MM.1S (cell line): ENCODE measurements at regions not wholly inside any gene's neighbourhood (a gene's known extent, or its start where the extent isn't known, plus 50 kb on each side); places are given as distances from the start of the nearest gene placed in this dataset.

Source experiments
- DNase-seq: peaks from one replicate; pipeline ENCODE4 v3.0.0-alpha.2; 2015
- H2AFZ ChIP-seq: fragments of 300-600 bp; sonication (generic); 2 replicates; pipeline ENCODE4 v1.6.0; 2016; ENCODE audit warnings: antibody characterized with exemption, low read length
- H3F3A ChIP-seq: fragments of 300-600 bp; sonication (generic); 2 replicates; pipeline ENCODE4 v1.6.1; 2016; ENCODE audit warnings: mild to moderate bottlenecking, antibody characterized with exemption, low read length, moderate library complexity, mixed read lengths; ENCODE audit not compliant: insufficient read depth
- H3K27ac ChIP-seq: fragments of 300-600 bp; sonication (generic); 2 replicates; pipeline ENCODE4 v1.5.1; 2016; ENCODE audit warnings: mild to moderate bottlenecking, low read length
- H3K27me3 ChIP-seq: fragments of 300-600 bp; sonication (generic); replicated peaks from 2 replicates; pipeline ENCODE4 v1.6.0; 2016; ENCODE audit warnings: low read length; ENCODE audit not compliant: insufficient read depth
- H3K36me3 ChIP-seq: fragments of 300-600 bp; sonication (generic); replicated peaks from 2 replicates; pipeline ENCODE4 v1.6.1; 2016; ENCODE audit warnings: mild to moderate bottlenecking, low read length, mixed read lengths; ENCODE audit not compliant: insufficient read depth
- H3K4me1 ChIP-seq: fragments of 300-600 bp; sonication (generic); 2 replicates; pipeline ENCODE4 v1.6.1; 2016; ENCODE audit warnings: low read length, mixed read lengths
- H3K4me2 ChIP-seq: fragments of 300-600 bp; sonication (generic); 2 replicates; pipeline ENCODE4 v1.6.0; 2016; ENCODE audit warnings: low read depth, low read length
- H3K4me3 ChIP-seq: fragments of 300-600 bp; sonication (generic); 2 replicates; pipeline ENCODE4 v1.5.1; 2016; ENCODE audit warnings: low read length, mixed read lengths
- H3K79me2 ChIP-seq: fragments of 300-600 bp; sonication (generic); 2 replicates; pipeline ENCODE4 v1.6.1; 2016; ENCODE audit warnings: mixed run types, low read length, mixed read lengths
- H3K9ac ChIP-seq: fragments of 300-600 bp; sonication (generic); 2 replicates; pipeline ENCODE4 v1.6.1; 2016; ENCODE audit warnings: low read length, mixed read lengths
- H3K9me2 ChIP-seq: fragments of 300-600 bp; sonication (generic); replicated peaks from 2 replicates; pipeline ENCODE4 v1.6.1; 2016; ENCODE audit warnings: mild to moderate bottlenecking, low read length, mixed read lengths; ENCODE audit not compliant: insufficient read depth
- H3K9me3 ChIP-seq: fragments of 300-600 bp; sonication (generic); replicated peaks from 2 replicates; pipeline ENCODE4 v1.6.1; 2016; ENCODE audit warnings: mild to moderate bottlenecking, low read length, mixed read lengths; ENCODE audit not compliant: insufficient read depth
- H4K20me1 ChIP-seq: fragments of 300-600 bp; sonication (generic); 2 replicates; pipeline ENCODE4 v1.6.1; 2016; ENCODE audit warnings: mild to moderate bottlenecking, low read length, moderate library complexity, mixed read lengths; ENCODE audit not compliant: insufficient read depth
- CTCF ChIP-seq: fragments of 300-600 bp; sonication (generic); IDR thresholded peaks from 2 replicates; pipeline ENCODE4 v1.5.1; 2016; ENCODE audit warnings: antibody characterized with exemption, low read length, mixed read lengths
- EZH2 ChIP-seq: fragments of 300-600 bp; sonication (generic); optimal IDR thresholded peaks from 2 replicates; pipeline ENCODE3; 2017; ENCODE audit warnings: low read depth, mild to moderate bottlenecking, antibody characterized with exemption, low read length, mixed read lengths
- EZH2phosphoT487 ChIP-seq: fragments of 300-600 bp; sonication (generic); IDR thresholded peaks from 2 replicates; pipeline ENCODE4 v1.6.1; 2018; ENCODE audit warnings: antibody characterized with exemption, low read length

GRCh38 chr12:34395056-34396005 lies 373.0 kb downstream of the ALG10 start:
- Histone ChIP-seq H3K9me3 (no peaks in the 10 kb centered on the region), H3K79me2 (no peaks in the 10 kb centered on the region), H2AFZ (no peak overlapping the region), H3K27ac (no peak overlapping the region), H3F3A (no peaks in the 10 kb centered on the region), H3K4me1 (no peaks in the 10 kb centered on the region), H3K27me3 (no peaks in the 10 kb centered on the region), H3K4me2 (no peak overlapping the region), H3K4me3 (no peak overlapping the region), H3K9ac (no peak overlapping the region), H3K9me2 (no peaks in the 10 kb centered on the region), H3K36me3 (no peaks in the 10 kb centered on the region), H4K20me1 (no peaks in the 10 kb centered on the region)
- no peak for TF ChIP-seq EZH2phosphoT487
- TF ChIP-seq EZH2: no peak
- no peak for TF ChIP-seq CTCF
- no peak for DNase-seq

GRCh38 chr12:34396006-34396860 lies 373.9 kb downstream of the ALG10 start:
- no peaks in the 10 kb centered on the region for H3K9me2 ChIP-seq
- TF ChIP-seq EZH2 (no peak), EZH2phosphoT487 (no peak), CTCF (no peak)
- H3K27ac ChIP-seq: no peak overlapping the region
- no peaks in the 10 kb centered on the region for H3K4me1 ChIP-seq
- no peaks in the 10 kb centered on the region for H3F3A ChIP-seq
- H3K36me3 ChIP-seq: no peaks in the 10 kb centered on the region
- no peaks in the 10 kb centered on the region for H3K79me2 ChIP-seq
- H3K9me3 ChIP-seq: no peaks in the 10 kb centered on the region
- no peaks in the 10 kb centered on the region for H4K20me1 ChIP-seq
- H3K27me3 ChIP-seq: no peaks in the 10 kb centered on the region
- H3K9ac ChIP-seq: no peak overlapping the region
- DNase-seq: no peak
- no peak overlapping the region for H3K4me3 ChIP-seq
- no peak overlapping the region for H2AFZ ChIP-seq
- no peak overlapping the region for H3K4me2 ChIP-seq

GRCh38 chr12:34396861-34397590 lies 374.7 kb downstream of the ALG10 start:
- Histone ChIP-seq H3K9me3 (no peaks in the 10 kb centered on the region), H3K27me3 (no peaks in the 10 kb centered on the region), H3K9me2 (no peaks in the 10 kb centered on the region), H3K4me3 (no peak overlapping the region), H3K4me2 (no peak overlapping the region), H3K4me1 (no peaks in the 10 kb centered on the region), H4K20me1 (no peaks in the 10 kb centered on the region), H3K79me2 (no peaks in the 10 kb centered on the region), H3K27ac (no peak overlapping the region), H3K36me3 (no peaks in the 10 kb centered on the region), H3K9ac (no peak overlapping the region), H2AFZ (no peak overlapping the region), H3F3A (no peaks in the 10 kb centered on the region)
- no peak for TF ChIP-seq CTCF
- TF ChIP-seq EZH2: no peak
- TF ChIP-seq EZH2phosphoT487: no peak
- DNase-seq: no peak
